ENCODE measurements at regions not wholly inside any gene's neighbourhood (a gene's known extent, or its start where the extent isn't known, plus 50 kb on each side); places are given as distances from the start of the nearest gene placed in this dataset.

DNA sequence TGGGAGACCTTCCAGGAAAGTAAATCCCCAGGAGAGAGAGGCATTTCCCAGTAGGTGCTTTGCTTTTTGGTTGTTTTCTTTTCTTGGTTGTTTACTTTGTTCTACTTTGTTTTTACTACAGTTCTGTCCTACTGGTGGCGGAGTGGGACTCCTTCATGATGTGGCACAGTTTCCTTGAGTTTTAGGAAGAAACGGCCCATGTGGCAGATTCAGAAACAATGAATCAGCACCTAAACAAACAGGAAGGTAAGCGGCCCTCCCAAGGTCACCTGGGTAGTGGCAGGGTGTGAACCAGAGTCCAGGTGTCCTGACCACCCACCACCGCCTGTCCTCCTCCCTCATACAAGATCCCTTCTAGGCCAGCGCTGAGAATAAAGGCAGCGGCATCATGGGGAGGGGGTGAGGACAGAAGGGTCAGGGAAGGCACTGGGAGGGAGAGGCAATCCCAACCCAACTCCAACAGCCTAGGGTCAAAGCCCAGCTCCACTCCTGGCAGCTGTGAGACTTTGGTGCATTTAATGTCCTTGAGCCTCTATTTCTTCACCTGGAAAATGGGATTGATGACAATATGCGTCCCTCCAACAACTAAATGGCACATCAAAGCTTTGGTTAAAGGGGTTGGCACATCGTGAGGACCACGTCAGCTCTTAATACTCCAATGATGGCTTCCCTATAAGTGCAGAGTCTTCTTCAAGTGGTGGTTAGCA lies 111.5 kb upstream of the BCL2L14 start:
- TF ChIP-seq, protein P1, sequence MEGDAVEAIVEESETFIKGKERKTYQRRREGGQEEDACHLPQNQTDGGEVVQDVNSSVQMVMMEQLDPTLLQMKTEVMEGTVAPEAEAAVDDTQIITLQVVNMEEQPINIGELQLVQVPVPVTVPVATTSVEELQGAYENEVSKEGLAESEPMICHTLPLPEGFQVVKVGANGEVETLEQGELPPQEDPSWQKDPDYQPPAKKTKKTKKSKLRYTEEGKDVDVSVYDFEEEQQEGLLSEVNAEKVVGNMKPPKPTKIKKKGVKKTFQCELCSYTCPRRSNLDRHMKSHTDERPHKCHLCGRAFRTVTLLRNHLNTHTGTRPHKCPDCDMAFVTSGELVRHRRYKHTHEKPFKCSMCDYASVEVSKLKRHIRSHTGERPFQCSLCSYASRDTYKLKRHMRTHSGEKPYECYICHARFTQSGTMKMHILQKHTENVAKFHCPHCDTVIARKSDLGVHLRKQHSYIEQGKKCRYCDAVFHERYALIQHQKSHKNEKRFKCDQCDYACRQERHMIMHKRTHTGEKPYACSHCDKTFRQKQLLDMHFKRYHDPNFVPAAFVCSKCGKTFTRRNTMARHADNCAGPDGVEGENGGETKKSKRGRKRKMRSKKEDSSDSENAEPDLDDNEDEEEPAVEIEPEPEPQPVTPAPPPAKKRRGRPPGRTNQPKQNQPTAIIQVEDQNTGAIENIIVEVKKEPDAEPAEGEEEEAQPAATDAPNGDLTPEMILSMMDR (IDR thresholded peaks at IDR 0.05; ENCODE audit: low read depth, low read length, poor library complexity, severe bottlenecking): no peak
- TF ChIP-seq EZH2phosphoT487 (IDR thresholded peaks at IDR 0.05; ENCODE audit: borderline replicate concordance, low read length): no peak
